IMR-90 (cell line): ENCODE measurements at regions not wholly inside any gene's neighbourhood (a gene's known extent, or its start where the extent isn't known, plus 50 kb on each side); places are given as distances from the start of the nearest gene placed in this dataset.
A peak's percentile ranks its signal among the peaks of the same experiment; 100 is the strongest.

ENCODE experiments used
- ATAC-seq: fragments of 200-7000 bp; cut with Tn5 transposase; 2 replicates; pipeline ENCODE4 v1.9.1; 2020; ENCODE audit warnings: low read depth, mild to moderate bottlenecking, moderate library complexity
- BruUV-seq: library from RNA; stranded (reverse); fragments of 400-500 nt; replicated peaks from 2 replicates; lab custom pipeline; 2021; lab: Mats Ljungman, UMichigan
- CTCF ChIA-PET: fragments of 300-600 bp; formaldehyde crosslinking; extraction: SDS; loops from one replicate; lab custom pipeline; 2021; ENCODE audit warnings: antibody characterized with exemption; lab: Yijun Ruan, JAX
- POLR2A ChIA-PET: fragments of 300-600 bp; sonication (Branson Sonifier 250); formaldehyde crosslinking; loops from one replicate; lab custom pipeline; 2022; ENCODE audit warnings: antibody characterized with exemption; ENCODE audit not compliant: unreplicated experiment; lab: Charles Lee
- DNase-seq: peaks from one replicate; pipeline ENCODE4 v3.0.0; 2013
- H2AFZ ChIP-seq: replicated peaks from 2 replicates; pipeline ENCODE3; 2013; ENCODE audit warnings: low read length, mild to moderate bottlenecking; ENCODE audit not compliant: poor library complexity
- H2AK5ac ChIP-seq: 2 replicates; pipeline ENCODE4 v1.6.1; 2013; ENCODE audit warnings: low read depth, low read length, inconsistent platforms
- H2AK9ac ChIP-seq: replicated peaks from 2 replicates; pipeline ENCODE3; 2013; ENCODE audit warnings: mild to moderate bottlenecking, low read depth, low read length, moderate library complexity; ENCODE audit not compliant: poor library complexity
- H2BK120ac ChIP-seq: 2 replicates; pipeline ENCODE4 v1.6.1; 2013; ENCODE audit warnings: low read depth, low read length, inconsistent platforms
- H2BK15ac ChIP-seq: 3 replicates; pipeline ENCODE4 v1.6.1; 2013; ENCODE audit warnings: low read depth, low read length, inconsistent platforms
- H2BK20ac ChIP-seq: 2 replicates; pipeline ENCODE4 v1.6.1; 2013; ENCODE audit warnings: low read depth, mild to moderate bottlenecking, inconsistent platforms, low read length, moderate library complexity
- H2BK5ac ChIP-seq: 2 replicates; pipeline ENCODE4 v1.6.1; 2013; ENCODE audit warnings: mild to moderate bottlenecking, low read depth, low read length, inconsistent platforms; ENCODE audit not compliant: poor library complexity, severe bottlenecking
- H3K14ac ChIP-seq: replicated peaks from 2 replicates; pipeline ENCODE4 v1.6.1; 2013; ENCODE audit warnings: low read depth, low read length, inconsistent platforms
- H3K18ac ChIP-seq: 2 replicates; pipeline ENCODE4 v1.6.1; 2013; ENCODE audit warnings: low read depth, low read length, control low read depth
- H3K23ac ChIP-seq: 2 replicates; pipeline ENCODE4 v1.6.1; 2013; ENCODE audit warnings: low read depth, low read length, inconsistent platforms
- H3K27ac ChIP-seq: 2 replicates; pipeline ENCODE4 v1.5.1; 2013; ENCODE audit warnings: mild to moderate bottlenecking, control low read depth, low read length; ENCODE audit not compliant: insufficient read depth
- H3K27me3 ChIP-seq: 2 replicates; pipeline ENCODE4 v1.6.1; 2013; ENCODE audit warnings: low read length; ENCODE audit not compliant: control insufficient read depth, insufficient read depth
- H3K36me3 ChIP-seq: 2 replicates; pipeline ENCODE4 v1.6.1; 2013; ENCODE audit warnings: low read length, mixed read lengths; ENCODE audit not compliant: control insufficient read depth, insufficient read depth
- H3K4ac ChIP-seq: 2 replicates; pipeline ENCODE4 v1.6.1; 2013; ENCODE audit warnings: low read depth, low read length, inconsistent platforms
- H3K4me1 ChIP-seq: 2 replicates; pipeline ENCODE4 v1.6.1; 2013; ENCODE audit warnings: low read length, mixed read lengths; ENCODE audit not compliant: control insufficient read depth, insufficient read depth
- H3K4me2 ChIP-seq: 2 replicates; pipeline ENCODE4 v1.6.1; 2013; ENCODE audit warnings: low read depth, mild to moderate bottlenecking, control low read depth, low read length, moderate library complexity
- H3K4me3 ChIP-seq: 2 replicates; pipeline ENCODE4 v1.5.1; 2013; ENCODE audit warnings: low read depth, mild to moderate bottlenecking, control low read depth, low read length, moderate library complexity; ENCODE audit not compliant: insufficient read depth
- H3K56ac ChIP-seq: 2 replicates; pipeline ENCODE4 v1.6.1; 2013; ENCODE audit warnings: low read length, inconsistent platforms; ENCODE audit not compliant: insufficient read depth; ENCODE audit errors: extremely low read depth
- H3K79me1 ChIP-seq, 2 experiments: 2 replicates each; pipeline ENCODE4 v1.6.1; 2013; ENCODE audit warnings: low read length in 2 of 2, inconsistent platforms in 1 of 2, low read depth in 1 of 2
- H3K9ac ChIP-seq: 2 replicates; pipeline ENCODE4 v1.6.1; 2013; ENCODE audit warnings: low read depth, low read length, control low read depth
- H3K9me1 ChIP-seq: 2 replicates; pipeline ENCODE4 v1.6.1; 2013; ENCODE audit warnings: low read length, inconsistent platforms; ENCODE audit not compliant: insufficient read depth
- H3K9me3 ChIP-seq: 2 replicates; pipeline ENCODE4 v1.6.1; 2013; ENCODE audit warnings: low read length; ENCODE audit not compliant: control insufficient read depth, insufficient read depth
- H4K20me1 ChIP-seq: 2 replicates; pipeline ENCODE4 v1.6.1; 2013; ENCODE audit warnings: low read length, inconsistent platforms; ENCODE audit not compliant: insufficient read depth
- H4K5ac ChIP-seq: 2 replicates; pipeline ENCODE4 v1.6.1; 2013; ENCODE audit warnings: mild to moderate bottlenecking, low read depth, low read length, control low read depth
- H4K8ac ChIP-seq, 2 experiments: 2 replicates each; pipeline ENCODE4 v1.6.1; 2013; ENCODE audit warnings: low read depth in 2 of 2, low read length in 2 of 2, control low read depth in 1 of 2, inconsistent platforms in 1 of 2
- H4K91ac ChIP-seq: 2 replicates; pipeline ENCODE4 v1.6.1; 2013; ENCODE audit warnings: low read depth, low read length, inconsistent platforms; ENCODE audit not compliant: insufficient read depth
- RCOR1 ChIP-seq: IDR thresholded peaks from 2 replicates; pipeline ENCODE4 v1.6.1; 2012; ENCODE audit warnings: mild to moderate bottlenecking, low read length, improper control_type of control experiment; ENCODE audit not compliant: insufficient replicate concordance
- WGBS, 2 experiments: methylation state at CpG; one replicate each; pipeline versions ENCODE4 v1.1.5 to v1.1.7; 2013; ENCODE audit warnings: missing lambda C conversion rate in 2 of 2; ENCODE audit not compliant: insufficient read length in 1 of 2; ENCODE audit errors: extremely low coverage in 2 of 2; 5-methylcytosine and 5-hydroxymethylcytosine counted together
- dilution Hi-C: fragments of 300-500 bp; cut with HindIII; formaldehyde crosslinking; loops from one replicate; pipeline ENCODE4 v1.14.3; 2018; ENCODE audit warnings: low sequenced_read_pairs; ENCODE audit not compliant: unreplicated experiment
- in situ Hi-C: fragments of 300-500 bp; cut with MboI; formaldehyde crosslinking; loops from 3 replicates; pipeline ENCODE4 v1.14.3; 2019; ENCODE audit warnings: low sequenced_read_pairs, inconsistent platforms, mixed read lengths
- intact Hi-C: fragments of 100-400 bp; cut with micrococcal nuclease; formaldehyde crosslinking; loops from 2 replicates; pipeline ENCODE4 v1.10.0; 2022
- TF ChIP-seq, protein P1 (sequence below): conservative IDR thresholded peaks from 2 replicates; pipeline ENCODE4 v1.5.1; 2012; ENCODE audit warnings: mild to moderate bottlenecking, low read depth, low read length, improper control_type of control experiment

DNA sequence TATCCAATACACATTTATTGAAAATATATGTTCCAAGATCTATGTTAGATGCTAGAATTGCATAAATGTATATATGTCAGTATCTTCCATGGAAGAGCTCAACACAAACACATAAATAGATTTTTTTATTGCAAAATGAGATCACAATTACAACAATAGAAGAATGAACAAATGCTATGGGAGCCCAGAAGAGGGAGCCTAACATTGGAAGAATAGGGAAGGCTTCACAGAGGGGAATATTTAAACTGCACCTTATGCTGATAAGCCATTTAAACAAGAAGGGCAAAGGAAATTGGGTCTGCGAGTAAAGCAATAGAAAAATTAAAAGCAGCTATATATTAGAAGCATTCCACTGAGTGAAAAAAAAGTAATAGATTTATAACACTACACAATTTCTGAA is 96.1 kb upstream of the LRRC55 start:
- in situ Hi-C loops: no loop called here
- no TSS peak for BruUV-seq
- POLR2A ChIA-PET: no interaction called here

More for the DNA sequence above, 96.1 kb upstream of the LRRC55 start:
- Histone ChIP-seq H3K79me1 (no peaks in the 10 kb centered on the region), H2BK120ac (no peak overlapping the region), H3K23ac (no peak overlapping the region), H2AK5ac (no peak overlapping the region), H4K8ac (no peak overlapping the region), H3K4ac (no peak overlapping the region), H4K5ac (no peak overlapping the region), H3K14ac (no peak overlapping the region), H3K27me3 (peaks cover 6% of the 10 kb centered on the region), H3K4me1 (no peaks in the 10 kb centered on the region), H4K91ac (no peak overlapping the region), H3K56ac (no peak overlapping the region), H3K27ac (no peak overlapping the region), H3K18ac (no peak overlapping the region), H2BK5ac (no peak overlapping the region), H2BK20ac (no peak overlapping the region), H3K4me2 (no peak overlapping the region), H3K9me1 (no peaks in the 10 kb centered on the region), H4K20me1 (no peaks in the 10 kb centered on the region), H3K9ac (no peak overlapping the region), H3K9me3 (no peaks in the 10 kb centered on the region), H2BK15ac (no peak overlapping the region), H3K36me3 (no peaks in the 10 kb centered on the region), H2AK9ac (no peak overlapping the region), H2AFZ (no peak overlapping the region), H3K4me3 (no peak overlapping the region)
- no peak for ATAC-seq
- no peak for DNase-seq
- no peak for TF ChIP-seq RCOR1
- TF ChIP-seq, protein P1, sequence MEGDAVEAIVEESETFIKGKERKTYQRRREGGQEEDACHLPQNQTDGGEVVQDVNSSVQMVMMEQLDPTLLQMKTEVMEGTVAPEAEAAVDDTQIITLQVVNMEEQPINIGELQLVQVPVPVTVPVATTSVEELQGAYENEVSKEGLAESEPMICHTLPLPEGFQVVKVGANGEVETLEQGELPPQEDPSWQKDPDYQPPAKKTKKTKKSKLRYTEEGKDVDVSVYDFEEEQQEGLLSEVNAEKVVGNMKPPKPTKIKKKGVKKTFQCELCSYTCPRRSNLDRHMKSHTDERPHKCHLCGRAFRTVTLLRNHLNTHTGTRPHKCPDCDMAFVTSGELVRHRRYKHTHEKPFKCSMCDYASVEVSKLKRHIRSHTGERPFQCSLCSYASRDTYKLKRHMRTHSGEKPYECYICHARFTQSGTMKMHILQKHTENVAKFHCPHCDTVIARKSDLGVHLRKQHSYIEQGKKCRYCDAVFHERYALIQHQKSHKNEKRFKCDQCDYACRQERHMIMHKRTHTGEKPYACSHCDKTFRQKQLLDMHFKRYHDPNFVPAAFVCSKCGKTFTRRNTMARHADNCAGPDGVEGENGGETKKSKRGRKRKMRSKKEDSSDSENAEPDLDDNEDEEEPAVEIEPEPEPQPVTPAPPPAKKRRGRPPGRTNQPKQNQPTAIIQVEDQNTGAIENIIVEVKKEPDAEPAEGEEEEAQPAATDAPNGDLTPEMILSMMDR: 0 out of 2 replicates have a peak, but pooled peaks have one; percentile 18
- no CpG with 5 or more reads among the region's 1 CpG for WGBS, 2 experiments
- intact Hi-C loops: loop anchor here (1.0 kb wide), 1 partner anchor 164 kb away; no protein-coding TSS in a partner anchor
- CTCF ChIA-PET: interaction anchor here (0.6 to 1.0 kb wide), 3 partner anchors 9 to 1418 kb away, joined by 3 to 7 read pairs (median 3); no protein-coding TSS in a partner anchor
- dilution Hi-C loops: no loop called here
